GM23248 (cell line): ENCODE measurements at regions not wholly inside any gene's neighbourhood (a gene's known extent, or its start where the extent isn't known, plus 50 kb on each side); places are given as distances from the start of the nearest gene placed in this dataset.
A peak's percentile ranks its signal among the peaks of the same experiment; 100 is the strongest.

Experiments used
- DNase-seq: peaks from one replicate; pipeline ENCODE4 v3.0.0-alpha.2; 2015
- H2AFZ ChIP-seq: fragments of 200-600 bp; sonication (generic); 2 replicates; pipeline ENCODE4 v1.6.1; 2016; ENCODE audit warnings: antibody characterized with exemption
- H3F3A ChIP-seq: fragments of 200-600 bp; sonication (generic); 2 replicates; pipeline ENCODE4 v1.6.1; 2016; ENCODE audit warnings: mild to moderate bottlenecking, antibody characterized with exemption, mixed run types; ENCODE audit not compliant: insufficient read depth
- H3K27ac ChIP-seq: fragments of 200-600 bp; sonication (generic); 2 replicates; pipeline ENCODE4 v1.5.1; 2016; ENCODE audit warnings: mild to moderate bottlenecking
- H3K27me3 ChIP-seq: fragments of 200-600 bp; sonication (generic); replicated peaks from 2 replicates; pipeline ENCODE4 v1.6.1; 2016; ENCODE audit warnings: mild to moderate bottlenecking; ENCODE audit not compliant: insufficient read depth
- H3K36me3 ChIP-seq: fragments of 200-600 bp; sonication (generic); 2 replicates; pipeline ENCODE4 v1.6.1; 2016; ENCODE audit warnings: low read depth, mild to moderate bottlenecking
- H3K4me1 ChIP-seq: fragments of 200-600 bp; sonication (generic); 2 replicates; pipeline ENCODE4 v1.6.1; 2016; ENCODE audit warnings: mild to moderate bottlenecking; ENCODE audit not compliant: insufficient read depth
- H3K4me2 ChIP-seq: fragments of 200-600 bp; sonication (generic); one replicate; pipeline ENCODE4 v1.6.1; 2016; ENCODE audit warnings: mild to moderate bottlenecking; ENCODE audit not compliant: unreplicated experiment
- H3K4me3 ChIP-seq: fragments of 200-600 bp; sonication (generic); 2 replicates; pipeline ENCODE4 v1.5.1; 2016; ENCODE audit warnings: mild to moderate bottlenecking
- H3K79me2 ChIP-seq: fragments of 200-600 bp; sonication (generic); 2 replicates; pipeline ENCODE4 v1.6.1; 2016; ENCODE audit warnings: mild to moderate bottlenecking; ENCODE audit not compliant: insufficient read depth
- H3K9ac ChIP-seq: fragments of 200-600 bp; sonication (generic); 2 replicates; pipeline ENCODE4 v1.6.1; 2016; ENCODE audit warnings: mild to moderate bottlenecking
- H3K9me2 ChIP-seq: fragments of 200-600 bp; sonication (generic); 2 replicates; pipeline ENCODE4 v1.6.1; 2016; ENCODE audit warnings: mixed run types, mild to moderate bottlenecking, moderate library complexity; ENCODE audit not compliant: insufficient read depth
- H3K9me3 ChIP-seq: fragments of 200-600 bp; sonication (generic); one replicate; pipeline ENCODE4 v1.6.1; 2017; ENCODE audit warnings: low read depth
- H4K20me1 ChIP-seq: fragments of 200-600 bp; sonication (generic); 2 replicates; pipeline ENCODE4 v1.6.0; 2016; ENCODE audit not compliant: insufficient read depth
- EZH2 ChIP-seq: fragments of 200-600 bp; sonication (generic); IDR thresholded peaks from 2 replicates; pipeline ENCODE4 v1.6.1; 2018; ENCODE audit warnings: antibody characterized with exemption, mild to moderate bottlenecking; ENCODE audit not compliant: insufficient read depth, poor library complexity, severe bottlenecking
- EZH2phosphoT487 ChIP-seq: fragments of 200-600 bp; sonication (generic); IDR thresholded peaks from 2 replicates; pipeline ENCODE4 v1.6.1; 2018; ENCODE audit warnings: antibody characterized with exemption, moderate library complexity, mild to moderate bottlenecking, low read depth; ENCODE audit not compliant: insufficient read depth
- WGBS, 2 experiments: methylation state at CpG; one replicate each; pipeline ENCODE4 v1.1.6; 2015 to 2017; ENCODE audit warnings: low lambda C conversion rate in 2 of 2, low coverage in 1 of 2; ENCODE audit errors: missing lambda C conversion rate in 2 of 2; 5-methylcytosine and 5-hydroxymethylcytosine counted together
- in situ Hi-C: fragments of 300-500 bp; cut with MboI; formaldehyde crosslinking; loops from 2 replicates; pipeline ENCODE4 v1.15.0; 2020

DNA sequence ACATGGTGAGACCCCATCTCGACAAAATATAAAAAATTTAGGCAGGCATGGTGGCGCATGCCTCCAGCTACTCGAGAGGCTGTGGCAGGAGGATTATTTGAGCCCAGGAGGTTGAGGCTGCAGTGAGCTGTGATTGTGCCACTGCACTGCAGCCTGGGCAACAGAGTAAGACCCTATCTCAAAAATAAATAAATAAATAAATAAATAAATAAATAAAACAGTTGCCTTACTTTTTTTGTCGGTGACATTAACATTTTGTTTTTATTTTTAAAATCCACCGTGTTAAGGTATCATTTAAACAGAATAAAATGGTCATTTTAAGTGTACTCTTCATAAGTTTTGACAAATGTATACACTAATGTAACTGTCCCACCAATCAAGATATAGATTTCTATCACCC is 57.0 kb downstream of the RASL11A start:
- DNase-seq = no peak
- no peaks in the 10 kb centered on the region for H3F3A ChIP-seq
- H3K79me2 ChIP-seq = no peaks in the 10 kb centered on the region
- no peaks in the 10 kb centered on the region for H3K4me1 ChIP-seq
- in situ Hi-C loops = no loop called here
- H3K9ac ChIP-seq = no peak overlapping the region
- no peaks in the 10 kb centered on the region for H3K36me3 ChIP-seq
- H4K20me1 ChIP-seq = no peaks in the 10 kb centered on the region
- no peak overlapping the region for H2AFZ ChIP-seq
- H3K4me3 ChIP-seq = no peak overlapping the region
- no peak overlapping the region for H3K27ac ChIP-seq
- TF ChIP-seq EZH2 (no peak), EZH2phosphoT487 (no peak)
- no peak overlapping the region for H3K4me2 ChIP-seq
- H3K9me2 ChIP-seq = no peaks in the 10 kb centered on the region
- 79 to 80% methylated on average over 5 of the region's 5 CpGs for WGBS, 2 experiments
- H3K9me3 ChIP-seq = no peaks in the 10 kb centered on the region
- peaks cover 22% of the 10 kb centered on the region; the same call in 1 of the 2 replicates for H3K27me3 ChIP-seq

DNA sequence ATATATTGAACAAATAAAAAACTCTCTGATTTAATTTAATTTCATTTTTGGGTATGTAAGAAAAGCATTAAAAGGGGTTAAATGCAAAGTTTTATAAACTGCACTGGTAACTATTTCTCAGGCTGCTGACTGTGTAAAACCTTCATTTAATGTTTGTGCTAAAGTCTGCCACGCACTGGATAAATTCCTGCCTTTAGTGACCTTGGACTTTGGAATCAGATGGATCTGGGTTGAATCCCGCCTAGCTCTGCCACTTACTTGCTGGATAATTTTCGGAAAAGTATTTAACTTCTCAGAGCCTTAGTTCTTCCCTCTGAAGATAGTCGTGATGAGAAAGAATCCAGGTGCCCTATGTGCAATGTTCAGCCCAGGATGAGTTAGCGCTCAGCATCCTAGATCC is 58.6 kb downstream of the RASL11A start:
- Histone ChIP-seq H3K9me3 (no peaks in the 10 kb centered on the region), H4K20me1 (no peaks in the 10 kb centered on the region), H3K9ac (no peak overlapping the region), H3K4me2 (no peak overlapping the region), H3K79me2 (no peaks in the 10 kb centered on the region), H3K27me3 (peaks cover 17% of the 10 kb centered on the region; the same call in 1 of the 2 replicates), H3K4me3 (no peak overlapping the region), H3K36me3 (no peaks in the 10 kb centered on the region), H2AFZ (no peak overlapping the region), H3K27ac (no peak overlapping the region), H3F3A (no peaks in the 10 kb centered on the region), H3K4me1 (no peaks in the 10 kb centered on the region), H3K9me2 (no peaks in the 10 kb centered on the region)
- TF ChIP-seq EZH2 (no peak), EZH2phosphoT487 (no peak)
- DNase-seq = no peak
- in situ Hi-C loops = no loop called here
- 60 to 63% methylated on average over 5 of the region's 5 CpGs for WGBS, 2 experiments

DNA sequence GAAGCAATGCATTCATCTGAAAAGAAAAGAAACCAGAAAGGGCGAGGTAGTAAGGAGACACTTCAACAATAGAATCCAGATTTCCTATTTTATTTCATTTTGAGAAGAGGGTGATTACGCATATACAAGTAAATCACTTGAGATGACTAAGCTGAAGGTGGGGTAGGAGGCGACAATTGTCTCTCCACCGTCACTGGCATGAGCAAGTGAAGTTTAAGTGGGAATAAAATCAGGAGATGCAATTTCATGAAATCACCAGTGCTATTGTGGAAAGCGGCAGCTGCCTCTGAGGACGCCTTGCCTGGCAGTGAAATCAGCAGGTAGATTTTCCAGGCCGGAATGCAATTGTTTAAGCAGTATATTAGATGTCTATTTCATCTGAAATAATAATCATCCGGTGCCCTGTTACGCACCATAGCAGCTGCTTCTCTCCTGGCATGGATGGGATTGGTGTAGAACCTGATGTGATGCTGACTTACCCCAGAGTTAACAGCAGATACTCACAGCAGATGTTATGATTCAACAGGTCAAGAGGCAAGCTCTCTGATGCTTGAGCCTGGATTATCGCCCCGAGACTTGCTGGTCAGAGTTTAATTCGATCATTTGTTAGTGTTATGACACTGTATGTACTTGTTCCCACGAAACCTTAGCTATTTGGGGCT is 64.3 kb downstream of the RASL11A start:
- in situ Hi-C loops = no loop called here
- H3K27ac ChIP-seq = no peak overlapping the region
- no peak overlapping the region for H2AFZ ChIP-seq
- H3K9me3 ChIP-seq = no peaks in the 10 kb centered on the region
- no peaks in the 10 kb centered on the region for H3F3A ChIP-seq
- WGBS, 2 experiments = 66% methylated on average over 13 of the region's 13 CpGs
- no peak overlapping the region for H3K4me2 ChIP-seq
- peak; percentile 21 for DNase-seq
- no peak for TF ChIP-seq EZH2
- no peak for TF ChIP-seq EZH2phosphoT487
- peaks cover 2% of the 10 kb centered on the region; the same call in 1 of the 2 replicates for H3K27me3 ChIP-seq
- no peaks in the 10 kb centered on the region for H3K4me1 ChIP-seq
- no peaks in the 10 kb centered on the region for H3K36me3 ChIP-seq
- no peak overlapping the region for H3K4me3 ChIP-seq
- no peak overlapping the region for H3K9ac ChIP-seq
- no peaks in the 10 kb centered on the region for H3K9me2 ChIP-seq
- H3K79me2 ChIP-seq = no peaks in the 10 kb centered on the region
- no peaks in the 10 kb centered on the region for H4K20me1 ChIP-seq

DNA sequence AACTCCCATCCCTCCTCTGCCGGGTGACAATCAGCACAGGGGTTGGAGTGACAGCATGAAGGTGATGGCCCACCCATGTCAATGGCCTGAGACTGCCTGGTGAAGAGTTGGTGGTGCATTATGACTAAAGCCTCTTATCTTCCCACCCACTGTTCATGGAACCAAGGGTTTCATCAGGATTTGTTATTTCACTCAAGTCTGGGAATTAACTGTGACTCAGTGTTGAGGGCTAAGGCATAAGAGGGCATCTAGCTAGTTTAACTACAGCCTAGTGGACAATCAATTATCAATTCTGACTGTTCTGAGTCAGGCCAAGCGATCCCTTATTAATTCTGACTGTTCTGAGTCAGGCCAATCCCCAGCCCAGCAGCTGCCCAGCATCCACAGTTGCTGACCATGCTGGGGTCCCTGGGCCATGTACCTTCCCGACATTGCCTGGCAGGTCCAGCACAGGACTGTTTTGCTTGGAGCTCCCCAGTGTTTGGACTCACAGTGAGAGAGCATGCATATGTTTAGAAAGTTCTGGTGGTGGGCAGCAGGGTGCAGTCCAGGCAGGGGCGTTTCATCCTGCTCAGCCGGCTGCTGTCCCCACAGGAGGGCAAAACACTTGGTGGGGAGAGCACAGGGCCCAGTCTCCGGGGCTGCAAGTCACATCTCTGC is 65.5 kb downstream of the RASL11A start:
- no peak for TF ChIP-seq EZH2phosphoT487
- no peak for TF ChIP-seq EZH2
- Histone ChIP-seq H3K4me2 (no peak overlapping the region), H4K20me1 (no peaks in the 10 kb centered on the region), H3K27me3 (no peaks in the 10 kb centered on the region; the same call in 1 of the 2 replicates), H3K4me1 (no peaks in the 10 kb centered on the region), H2AFZ (no peak overlapping the region), H3K9me3 (no peaks in the 10 kb centered on the region), H3K9ac (no peak overlapping the region), H3K4me3 (no peak overlapping the region), H3K36me3 (no peaks in the 10 kb centered on the region), H3F3A (no peaks in the 10 kb centered on the region), H3K79me2 (no peaks in the 10 kb centered on the region), H3K27ac (no peak overlapping the region), H3K9me2 (no peaks in the 10 kb centered on the region)
- peak; percentile 37 for DNase-seq
- in situ Hi-C loops = no loop called here
- 44 to 52% methylated on average over 6 of the region's 6 CpGs for WGBS, 2 experiments
